Naive thymus-derived CD4-positive, alpha-beta T cell (primary cell): ENCODE measurements at regions not wholly inside any gene's neighbourhood (a gene's known extent, or its start where the extent isn't known, plus 50 kb on each side); places are given as distances from the start of the nearest gene placed in this dataset.

Experiments used
- ATAC-seq: fragments of 150-1000 bp; cut with Tn5 transposase; 2 replicates; pipeline ENCODE4 v1.10.0; 2021; ENCODE audit warnings: mild to moderate bottlenecking, moderate library complexity
- CTCF ChIA-PET: fragments of 350-600 bp; sonication (Branson Sonifier 250); formaldehyde crosslinking; loops from one replicate; lab custom pipeline; 2021; ENCODE audit warnings: antibody characterized with exemption; lab: Charles Lee
- POLR2A ChIA-PET: fragments of 350-600 bp; sonication (Branson Sonifier 250); formaldehyde crosslinking; loops from one replicate; lab custom pipeline; 2021; ENCODE audit warnings: antibody characterized with exemption, inconsistent platforms; lab: Charles Lee
- DNase-seq, 9 donors: peaks; one replicate each; pipeline versions ENCODE4 v3.0.0 to v3.0.0-alpha.2; 2020 to 2022; ENCODE audit warnings: mixed read lengths in 1 of 9
- H3K27ac ChIP-seq: one replicate; pipeline ENCODE4 v1.7.0; 2013; ENCODE audit warnings: mild to moderate bottlenecking, low read depth, low read length, moderate library complexity
- H3K27me3 ChIP-seq, 2 donors: one replicate each; pipeline ENCODE4 v1.7.0; 2013; ENCODE audit warnings: low read length in 2 of 2, mild to moderate bottlenecking in 2 of 2, moderate library complexity in 2 of 2; ENCODE audit not compliant: control insufficient read depth in 2 of 2, insufficient read depth in 2 of 2
- H3K36me3 ChIP-seq, 3 experiments: 1 replicate in 2 of 3; 2 replicates in 1 of 3; pipeline ENCODE4 v1.7.0; 2013; ENCODE audit warnings: low read length in 3 of 3, mild to moderate bottlenecking in 3 of 3, moderate library complexity in 1 of 3; ENCODE audit not compliant: insufficient read depth in 3 of 3, control insufficient read depth in 2 of 3
- H3K4me1 ChIP-seq, 2 donors: one replicate each; pipeline ENCODE4 v1.7.0; 2013; ENCODE audit warnings: low read length in 2 of 2, mild to moderate bottlenecking in 2 of 2, moderate library complexity in 1 of 2; ENCODE audit not compliant: control insufficient read depth in 2 of 2, insufficient read depth in 2 of 2
- H3K4me3 ChIP-seq: 2 replicates; pipeline ENCODE4 v1.7.0; 2013; ENCODE audit warnings: mild to moderate bottlenecking, low read length
- H3K9me3 ChIP-seq, 3 experiments: 1 replicate in 2 of 3; 2 replicates in 1 of 3; pipeline ENCODE4 v1.7.0; 2013; ENCODE audit warnings: low read length in 3 of 3; ENCODE audit not compliant: control insufficient read depth in 2 of 3
- H3K27ac Mint-ChIP-seq, 9 donors: one replicate each; pipeline ENCODE4 v1.8.0; 2020 to 2022; ENCODE audit warnings: mixed read lengths in 9 of 9, mild to moderate bottlenecking in 8 of 9, moderate library complexity in 5 of 9, inconsistent platforms in 2 of 9
- H3K27me3 Mint-ChIP-seq, 5 donors: one replicate each; pipeline ENCODE4 v1.8.0; 2021 to 2022; ENCODE audit warnings: mixed read lengths in 5 of 5, mild to moderate bottlenecking in 1 of 5
- H3K36me3 Mint-ChIP-seq, 5 donors: one replicate each; pipeline ENCODE4 v1.8.0; 2020 to 2022; ENCODE audit warnings: mixed read lengths in 5 of 5, mild to moderate bottlenecking in 3 of 5, inconsistent platforms in 1 of 5
- H3K4me1 Mint-ChIP-seq, 7 donors: one replicate each; pipeline ENCODE4 v1.8.0; 2020 to 2022; ENCODE audit warnings: mixed read lengths in 7 of 7, mild to moderate bottlenecking in 3 of 7, inconsistent platforms in 1 of 7
- H3K4me3 Mint-ChIP-seq, 10 donors: one replicate each; pipeline ENCODE4 v1.8.0; 2020 to 2022; ENCODE audit warnings: mild to moderate bottlenecking in 10 of 10, mixed read lengths in 10 of 10, moderate library complexity in 6 of 10, inconsistent platforms in 2 of 10
- H3K9me3 Mint-ChIP-seq, 11 donors: one replicate each; pipeline ENCODE4 v1.8.0; 2020 to 2022; ENCODE audit warnings: mixed read lengths in 11 of 11, mild to moderate bottlenecking in 4 of 11, inconsistent platforms in 1 of 11, moderate library complexity in 1 of 11
- intact Hi-C, 2 donors: fragments of 100-400 bp; cut with micrococcal nuclease; formaldehyde crosslinking; loops; one replicate each; pipeline ENCODE4 v1.15.1; 2023

- H3K4me3 ChIP-seq: no peak overlapping the region
- no peak overlapping the region for H3K27ac Mint-ChIP-seq
- no peak overlapping the region for H3K27ac ChIP-seq
- H3K9me3 Mint-ChIP-seq: no peaks in the 10 kb centered on the region
- ChIA-PET CTCF (no interaction called here), POLR2A (no interaction called here)
- peaks cover 18 to 37% (median 28%) of the 10 kb centered on the region in 5 donors for H3K27me3 Mint-ChIP-seq
- H3K27me3 ChIP-seq: no peaks in the 10 kb centered on the region
- H3K4me1 ChIP-seq: no peaks in the 10 kb centered on the region
- no peaks in the 10 kb centered on the region for H3K36me3 ChIP-seq
- no peak overlapping the region for H3K4me3 Mint-ChIP-seq
- no peaks in the 10 kb centered on the region for H3K36me3 Mint-ChIP-seq
- ATAC-seq (no peak), DNase-seq (no peak)
- intact Hi-C loops: no loop called here
- H3K9me3 ChIP-seq: no peaks in the 10 kb centered on the region
- H3K4me1 Mint-ChIP-seq: no peaks in the 10 kb centered on the region
Observed at GRCh38 chr3:44031387-44032380, 210.0 kb upstream of the TOPAZ1 start.

GRCh38 chr3:44032487-44032886 is 209.2 kb upstream of the TOPAZ1 start:
- no peak overlapping the region for H3K4me3 ChIP-seq
- ChIA-PET CTCF (no interaction called here), POLR2A (no interaction called here)
- no peaks in the 10 kb centered on the region for H3K4me1 ChIP-seq
- H3K4me1 Mint-ChIP-seq: no peaks in the 10 kb centered on the region
- no peaks in the 10 kb centered on the region for H3K36me3 ChIP-seq
- H3K9me3 Mint-ChIP-seq: no peaks in the 10 kb centered on the region
- no peak overlapping the region for H3K27ac ChIP-seq
- no peak overlapping the region for H3K27ac Mint-ChIP-seq
- no peaks in the 10 kb centered on the region for H3K9me3 ChIP-seq
- DNase-seq (no peak), ATAC-seq (no peak)
- peaks cover 13 to 29% (median 24%) of the 10 kb centered on the region in 5 donors for H3K27me3 Mint-ChIP-seq
- no peaks in the 10 kb centered on the region for H3K36me3 Mint-ChIP-seq
- intact Hi-C loops: no loop called here
- no peak overlapping the region for H3K4me3 Mint-ChIP-seq
- no peaks in the 10 kb centered on the region for H3K27me3 ChIP-seq

- Mint-ChIP-seq H3K36me3 (no peaks in the 10 kb centered on the region), H3K27me3 (peaks cover 15 to 25% (median 19%) of the 10 kb centered on the region in 5 donors), H3K4me1 (peaks cover 0 to 2% (median 0%) of the 10 kb centered on the region in 7 donors), H3K4me3 (no peak overlapping the region), H3K27ac (no peak overlapping the region), H3K9me3 (no peaks in the 10 kb centered on the region)
- DNase-seq: no peak
- Histone ChIP-seq H3K4me1 (no peaks in the 10 kb centered on the region), H3K4me3 (no peak overlapping the region), H3K27me3 (no peaks in the 10 kb centered on the region), H3K36me3 (no peaks in the 10 kb centered on the region), H3K9me3 (no peaks in the 10 kb centered on the region), H3K27ac (no peak overlapping the region)
- ATAC-seq: no peak
- POLR2A ChIA-PET: no interaction called here
- CTCF ChIA-PET: no interaction called here
- intact Hi-C loops: no loop called here
Observed at GRCh38 chr3:44033123-44033522, 208.6 kb upstream of the TOPAZ1 start.

GRCh38 chr3:44036850-44037249 is 204.8 kb upstream of the TOPAZ1 start:
- intact Hi-C loops: no loop called here
- H3K4me3 Mint-ChIP-seq: no peak overlapping the region
- ATAC-seq: no peak

DNA sequence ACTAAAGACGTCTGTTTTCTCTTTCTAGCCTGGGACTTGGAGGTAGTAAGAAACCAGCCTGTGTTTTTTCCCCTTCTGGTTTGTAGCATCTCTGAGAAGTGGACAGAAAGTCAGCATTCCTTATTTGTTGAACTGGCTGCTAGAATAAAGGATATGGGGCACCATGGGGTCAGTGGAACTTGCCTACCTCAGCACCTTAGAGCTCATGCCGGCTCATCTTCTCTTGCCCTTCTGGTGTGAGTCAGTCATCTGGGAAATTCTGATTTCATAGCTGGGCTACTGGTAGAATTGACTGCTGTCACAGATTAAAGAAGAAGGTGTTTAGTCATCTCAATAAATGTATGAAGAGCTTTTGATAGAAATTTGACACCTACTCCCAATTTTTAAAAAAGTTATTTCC is 202.7 kb upstream of the TOPAZ1 start:
- no peaks in the 10 kb centered on the region for H3K27me3 ChIP-seq
- no peak overlapping the region for H3K27ac ChIP-seq
- H3K4me3 Mint-ChIP-seq: no peak overlapping the region
- no peak overlapping the region for H3K4me3 ChIP-seq
- no peaks in the 10 kb centered on the region for H3K36me3 ChIP-seq
- H3K4me1 Mint-ChIP-seq: peaks cover 0 to 2% (median 0%) of the 10 kb centered on the region in 7 donors
- ATAC-seq (no peak), DNase-seq (no peak)
- no peaks in the 10 kb centered on the region for H3K4me1 ChIP-seq
- no peaks in the 10 kb centered on the region for H3K9me3 ChIP-seq
- no peaks in the 10 kb centered on the region for H3K9me3 Mint-ChIP-seq
- POLR2A ChIA-PET: no interaction called here
- H3K36me3 Mint-ChIP-seq: no peaks in the 10 kb centered on the region
- CTCF ChIA-PET: no interaction called here
- peaks cover 12 to 29% (median 17%) of the 10 kb centered on the region in 5 donors for H3K27me3 Mint-ChIP-seq
- H3K27ac Mint-ChIP-seq: no peak overlapping the region
- intact Hi-C loops: no loop called here

More at GRCh38 chr3:44036850-44037249, 204.8 kb upstream of the TOPAZ1 start:
- H3K36me3 Mint-ChIP-seq: no peaks in the 10 kb centered on the region
- Histone ChIP-seq H3K4me1 (no peaks in the 10 kb centered on the region), H3K4me3 (no peak overlapping the region), H3K27me3 (no peaks in the 10 kb centered on the region), H3K9me3 (no peaks in the 10 kb centered on the region), H3K27ac (no peak overlapping the region), H3K36me3 (no peaks in the 10 kb centered on the region)
- no peaks in the 10 kb centered on the region for H3K9me3 Mint-ChIP-seq
- no peak overlapping the region for H3K27ac Mint-ChIP-seq
- peaks cover 0 to 2% (median 0%) of the 10 kb centered on the region in 7 donors for H3K4me1 Mint-ChIP-seq
- POLR2A ChIA-PET: no interaction called here
- H3K27me3 Mint-ChIP-seq: peaks cover 6 to 29% (median 25%) of the 10 kb centered on the region in 5 donors
- no peak for DNase-seq
- CTCF ChIA-PET: no interaction called here

DNA sequence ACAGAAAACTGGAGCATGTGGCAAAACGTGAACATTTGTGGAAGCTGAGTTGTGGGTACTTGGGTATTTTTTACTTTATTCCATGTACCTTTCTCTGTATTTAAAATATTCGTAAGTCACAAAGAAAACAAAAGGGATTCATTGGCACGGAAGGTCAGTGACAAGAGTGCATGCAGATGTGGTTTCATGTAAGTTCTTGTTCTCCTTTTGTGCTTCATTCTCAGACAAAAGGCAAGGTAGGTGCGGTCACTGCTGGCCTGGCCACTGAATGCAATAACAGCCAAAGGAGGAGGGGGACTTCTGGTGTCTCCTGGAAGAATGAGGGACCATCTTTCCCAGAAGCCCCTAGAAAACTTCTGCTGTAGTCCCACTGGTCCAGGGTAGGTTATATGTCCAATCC is 200.0 kb upstream of the TOPAZ1 start:
- intact Hi-C loops: no loop called here
- Histone ChIP-seq H3K9me3 (no peaks in the 10 kb centered on the region), H3K4me1 (no peaks in the 10 kb centered on the region), H3K4me3 (no peak overlapping the region), H3K36me3 (no peaks in the 10 kb centered on the region), H3K27me3 (no peaks in the 10 kb centered on the region), H3K27ac (no peak overlapping the region)
- peaks cover 0 to 2% (median 0%) of the 10 kb centered on the region in 7 donors for H3K4me1 Mint-ChIP-seq
- DNase-seq (no peak), ATAC-seq (no peak)
- no peak overlapping the region for H3K4me3 Mint-ChIP-seq
- POLR2A ChIA-PET: no interaction called here
- H3K27me3 Mint-ChIP-seq: peaks cover 10 to 32% (median 17%) of the 10 kb centered on the region in 5 donors
- CTCF ChIA-PET: no interaction called here
- no peaks in the 10 kb centered on the region for H3K36me3 Mint-ChIP-seq
- no peak overlapping the region for H3K27ac Mint-ChIP-seq
- no peaks in the 10 kb centered on the region for H3K9me3 Mint-ChIP-seq

DNA sequence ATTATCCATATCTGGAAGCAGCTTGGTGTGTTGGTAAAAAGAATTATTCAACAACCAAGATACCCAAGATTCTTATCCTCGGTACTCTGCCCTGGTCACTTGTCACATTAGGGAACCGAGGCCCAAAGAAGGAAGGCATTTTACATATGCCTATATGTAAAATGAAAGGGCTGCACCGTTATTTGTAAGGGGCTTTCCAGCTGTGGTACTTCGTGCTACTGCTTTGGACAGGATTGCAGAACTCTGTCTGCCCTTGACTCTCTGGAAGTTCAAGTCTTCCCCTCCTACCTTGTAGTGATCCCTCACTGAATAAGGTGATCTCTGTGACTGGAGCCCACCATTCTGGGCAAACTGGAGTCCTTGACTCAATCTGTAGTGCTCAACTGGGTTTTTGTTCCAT is 198.9 kb upstream of the TOPAZ1 start:
- DNase-seq (no peak), ATAC-seq (no peak)
- Histone ChIP-seq H3K27ac (no peak overlapping the region), H3K27me3 (no peaks in the 10 kb centered on the region), H3K36me3 (no peaks in the 10 kb centered on the region), H3K9me3 (no peaks in the 10 kb centered on the region), H3K4me3 (no peak overlapping the region), H3K4me1 (no peaks in the 10 kb centered on the region)
- no peaks in the 10 kb centered on the region for H3K9me3 Mint-ChIP-seq
- H3K36me3 Mint-ChIP-seq: no peaks in the 10 kb centered on the region
- POLR2A ChIA-PET: no interaction called here
- intact Hi-C loops: no loop called here
- no peak overlapping the region for H3K4me3 Mint-ChIP-seq
- H3K4me1 Mint-ChIP-seq: peaks cover 0 to 2% (median 0%) of the 10 kb centered on the region in 7 donors
- CTCF ChIA-PET: no interaction called here
- H3K27ac Mint-ChIP-seq: no peak overlapping the region
- H3K27me3 Mint-ChIP-seq: peaks cover 9 to 37% (median 15%) of the 10 kb centered on the region in 5 donors
